ENCODE measurements at regions not wholly inside any gene's neighbourhood (a gene's known extent, or its start where the extent isn't known, plus 50 kb on each side); places are given as distances from the start of the nearest gene placed in this dataset. TPM values are rescaled to one million over a fixed set of nuclear protein-coding genes. Genes with fewer than 3 reads are reported as not detected.

- no peak for DNase-seq
Measured at GRCh38 chr2:38127277-38127676, 51.3 kb upstream of the CYP1B1 start.

GRCh38 chr2:38125842-38126241, 49.9 kb upstream of the CYP1B1 start:
- Histone ChIP-seq H3K4me2 (ENCODE audit: unreplicated experiment) (no peak overlapping the region), H3K4me3 (no peak overlapping the region), H3K36me3 (ENCODE audit: low read depth) (no peaks in the 10 kb centered on the region), H3K4me1 (ENCODE audit: insufficient read depth) (no peaks in the 10 kb centered on the region), H3K27ac (no peak overlapping the region), H4K20me1 (ENCODE audit: insufficient read depth) (no peaks in the 10 kb centered on the region), H3K9me2 (ENCODE audit: insufficient read depth) (no peaks in the 10 kb centered on the region), H3K79me2 (ENCODE audit: insufficient read depth) (no peaks in the 10 kb centered on the region), H3K9me3 (ENCODE audit: low read depth) (no peaks in the 10 kb centered on the region), H3F3A (ENCODE audit: insufficient read depth) (no peaks in the 10 kb centered on the region), H3K27me3 (replicated peaks; ENCODE audit: insufficient read depth) (no peaks in the 10 kb centered on the region), H2AFZ (no peak overlapping the region), H3K9ac (no peak overlapping the region)
- DNase-seq: no peak
- no peak for TF ChIP-seq EZH2 (IDR thresholded peaks at IDR 0.05; ENCODE audit: insufficient read depth, poor library complexity, severe bottlenecking)
- no peak for TF ChIP-seq EZH2phosphoT487 (IDR thresholded peaks at IDR 0.05; ENCODE audit: insufficient read depth, low read depth)
- WGBS, 2 experiments (ENCODE audit: low coverage in 1 of 2, low lambda C conversion rate in 2 of 2, missing lambda C conversion rate in 2 of 2): 41 to 45% methylated on average over 3 of the region's 3 CpGs
- in situ Hi-C loops (cut with MboI): no loop called here

More at GRCh38 chr2:38127277-38127676, 51.3 kb upstream of the CYP1B1 start:
- Histone ChIP-seq H3K9me3 (ENCODE audit: low read depth) (no peaks in the 10 kb centered on the region), H2AFZ (no peak overlapping the region), H4K20me1 (ENCODE audit: insufficient read depth) (no peaks in the 10 kb centered on the region), H3K79me2 (ENCODE audit: insufficient read depth) (no peaks in the 10 kb centered on the region), H3K27me3 (replicated peaks; ENCODE audit: insufficient read depth) (no peaks in the 10 kb centered on the region), H3K27ac (no peak overlapping the region), H3F3A (ENCODE audit: insufficient read depth) (no peaks in the 10 kb centered on the region), H3K4me2 (ENCODE audit: unreplicated experiment) (no peak overlapping the region), H3K4me1 (ENCODE audit: insufficient read depth) (no peaks in the 10 kb centered on the region), H3K9ac (no peak overlapping the region), H3K4me3 (no peak overlapping the region), H3K36me3 (ENCODE audit: low read depth) (no peaks in the 10 kb centered on the region), H3K9me2 (ENCODE audit: insufficient read depth) (no peaks in the 10 kb centered on the region)
- in situ Hi-C loops (cut with MboI): no loop called here
- TF ChIP-seq EZH2phosphoT487 (IDR thresholded peaks at IDR 0.05; ENCODE audit: insufficient read depth, low read depth) (no peak), EZH2 (IDR thresholded peaks at IDR 0.05; ENCODE audit: insufficient read depth, poor library complexity, severe bottlenecking) (no peak)

Small RNA genes in the stretch of these regions (small RNA-seq; reads per million reads assigned to genes)
- gene AC009229.3 (ENCODE audit: low read depth, low replicate concordance): not detected
- not detected for gene RNU6-951P (ENCODE audit: low read depth, low replicate concordance)
